ENCODE measurements at regions not wholly inside any gene's neighbourhood (a gene's known extent, or its start where the extent isn't known, plus 50 kb on each side); places are given as distances from the start of the nearest gene placed in this dataset.
A peak's percentile ranks its signal among the peaks of the same experiment; 100 is the strongest.

DNA sequence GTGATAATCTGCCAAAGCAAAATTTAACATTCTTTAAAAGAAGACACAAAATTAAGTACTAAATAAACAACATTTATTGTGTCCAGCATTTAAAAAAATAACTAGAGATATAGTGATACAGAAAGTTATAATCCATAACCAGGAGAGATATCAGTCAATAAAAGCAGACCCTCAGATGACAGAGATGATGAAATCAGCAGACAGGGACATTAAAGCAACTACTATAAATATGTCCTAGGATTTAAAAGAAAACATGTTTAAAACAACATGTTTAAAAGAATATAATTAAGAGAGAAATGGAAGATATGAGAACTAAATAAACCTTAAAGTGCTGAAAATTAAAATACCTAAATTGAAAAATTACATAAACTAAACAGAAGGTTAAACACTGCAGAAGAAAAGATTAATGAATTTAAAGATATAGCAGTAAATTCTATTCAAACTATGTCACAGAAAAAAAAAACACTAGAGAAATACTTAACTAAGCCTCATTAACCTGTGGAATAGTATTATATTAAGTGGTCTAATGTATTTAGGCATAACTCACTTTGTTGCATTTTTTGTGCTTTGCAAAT lies 261.2 kb upstream of the NR5A2 start:
- FAIRE-seq = peak; percentile 45

DNA sequence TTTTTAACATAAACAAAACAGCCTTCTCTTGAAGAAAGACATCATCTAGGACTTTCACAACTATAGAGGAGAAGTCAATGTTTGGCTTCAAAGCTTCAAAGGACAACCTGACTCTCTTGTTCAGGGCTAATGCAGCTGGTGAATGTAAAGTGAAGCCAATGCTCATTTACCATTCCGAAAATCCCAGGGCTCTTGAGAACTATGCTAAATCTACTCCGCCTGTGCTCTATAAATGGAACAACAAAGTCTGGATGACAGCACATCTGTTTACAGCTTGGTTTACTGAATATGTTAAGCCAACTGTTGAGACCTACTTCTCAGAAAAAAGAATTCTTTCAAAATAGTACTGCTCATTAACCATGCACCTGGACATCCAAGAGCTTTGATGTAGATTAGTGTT lies 259.8 kb upstream of the NR5A2 start:
- no peak for FAIRE-seq

DNA sequence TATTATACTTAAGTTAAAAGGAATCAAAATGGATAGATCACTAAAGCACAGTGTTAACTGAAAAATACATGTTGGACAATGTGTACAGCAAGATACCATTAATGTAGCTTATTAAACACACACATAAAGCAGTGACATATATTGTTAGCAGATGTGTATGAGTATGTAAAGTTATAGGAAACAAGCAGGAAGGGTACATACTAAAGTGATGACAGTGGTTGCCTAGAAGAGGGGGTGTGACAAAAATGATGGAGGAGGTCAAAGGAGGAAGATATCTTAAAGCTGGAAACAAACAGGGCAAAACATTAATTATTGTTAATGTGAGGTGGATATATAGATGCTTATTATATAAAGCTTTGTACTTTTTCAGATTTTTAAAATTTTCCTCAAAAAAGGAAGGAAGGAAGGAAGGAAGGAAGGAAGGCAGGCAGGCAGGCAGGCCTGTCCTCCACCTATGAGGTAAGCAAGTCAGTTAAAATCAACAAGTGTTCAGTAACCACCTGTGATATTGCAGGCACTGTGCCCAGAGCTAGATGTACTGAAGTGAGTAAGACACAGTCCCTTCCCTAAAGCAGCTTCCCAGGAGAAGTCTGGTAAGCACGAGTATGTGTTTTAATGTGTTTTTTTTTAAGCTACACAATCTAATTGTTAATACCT lies 252.9 kb upstream of the NR5A2 start:
- no peak for FAIRE-seq

DNA sequence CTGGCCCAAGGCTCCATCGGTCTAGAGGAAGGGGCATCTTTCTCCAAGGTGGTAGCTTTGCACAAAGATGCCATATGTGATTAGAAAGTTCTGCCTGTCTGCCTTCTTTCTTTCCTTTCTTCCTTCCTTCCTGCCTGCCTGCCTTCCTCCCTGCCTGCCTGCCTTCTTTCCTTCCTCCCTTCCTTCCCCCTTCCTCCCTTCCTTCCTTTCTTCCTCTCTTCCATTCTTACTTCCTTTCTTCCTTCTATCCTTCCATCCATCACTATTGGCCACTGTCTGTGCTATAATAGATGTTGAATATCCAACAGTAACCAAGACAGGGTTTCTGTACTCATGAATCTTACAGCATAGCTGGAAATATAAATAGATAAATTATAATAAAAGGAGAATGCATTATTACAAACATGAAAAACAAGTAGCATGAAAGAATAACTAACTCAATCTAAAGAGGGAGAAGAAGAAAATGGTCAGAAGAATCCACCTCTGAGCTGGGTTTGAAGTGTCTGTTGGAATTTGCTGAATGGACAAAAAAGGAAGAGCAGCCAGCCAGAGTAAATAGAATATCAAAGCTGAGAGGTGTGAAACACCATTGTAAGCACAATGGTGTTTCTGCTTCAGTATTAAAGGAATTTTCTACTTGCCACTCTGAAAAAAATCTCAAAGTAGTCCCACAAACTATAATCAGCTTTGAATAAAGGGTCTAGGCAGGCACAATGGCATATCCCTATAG lies 250.6 kb upstream of the NR5A2 start:
- FAIRE-seq = no peak

DNA sequence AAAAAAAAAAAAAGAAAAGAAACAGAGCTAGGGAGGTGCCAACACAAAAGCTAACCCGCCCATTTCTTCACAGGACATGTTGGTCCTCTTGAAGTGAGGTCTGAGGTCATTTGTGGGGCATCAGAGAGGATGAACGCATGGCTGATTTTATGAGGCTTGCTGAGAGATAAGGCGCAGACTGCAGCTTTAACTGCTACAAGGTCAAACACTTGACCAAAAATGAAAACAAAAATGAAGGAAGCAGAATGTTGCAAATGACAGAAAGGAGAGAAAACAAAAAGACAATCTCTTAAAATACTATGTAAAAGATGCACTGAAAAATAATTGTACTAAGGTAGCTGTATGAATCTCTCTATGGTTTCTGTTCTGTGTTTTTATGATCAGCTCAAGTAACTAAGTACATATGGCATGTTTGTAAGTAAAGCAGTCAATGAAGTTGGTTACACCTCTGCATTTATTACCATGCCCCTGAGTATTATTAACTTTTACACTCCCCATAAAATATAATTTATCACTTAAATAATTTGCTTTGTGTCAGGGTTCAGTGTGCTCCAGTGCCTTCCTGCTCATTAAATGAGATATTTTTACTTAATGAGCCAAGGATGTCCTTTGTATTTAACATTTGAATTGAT lies 249.1 kb upstream of the NR5A2 start:
- FAIRE-seq = no peak

DNA sequence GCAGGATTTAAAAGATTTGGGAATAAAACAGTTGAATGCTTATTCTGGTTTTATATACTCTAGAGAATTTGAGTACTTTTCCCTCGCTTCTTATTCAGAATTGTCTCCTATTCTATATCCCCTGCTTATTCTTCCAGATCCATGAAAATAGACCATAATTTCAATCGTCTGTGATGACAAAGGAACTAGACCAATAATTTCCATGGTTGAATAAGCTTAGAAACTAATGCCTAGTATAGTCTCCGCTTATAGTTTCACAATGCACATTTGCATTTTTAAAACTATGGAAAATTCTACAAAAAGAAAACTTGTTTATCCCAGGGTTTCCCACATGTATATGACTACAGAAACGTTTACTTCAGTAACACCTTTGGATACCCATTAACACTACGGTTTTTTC lies 247.4 kb upstream of the NR5A2 start:
- FAIRE-seq = no peak

DNA sequence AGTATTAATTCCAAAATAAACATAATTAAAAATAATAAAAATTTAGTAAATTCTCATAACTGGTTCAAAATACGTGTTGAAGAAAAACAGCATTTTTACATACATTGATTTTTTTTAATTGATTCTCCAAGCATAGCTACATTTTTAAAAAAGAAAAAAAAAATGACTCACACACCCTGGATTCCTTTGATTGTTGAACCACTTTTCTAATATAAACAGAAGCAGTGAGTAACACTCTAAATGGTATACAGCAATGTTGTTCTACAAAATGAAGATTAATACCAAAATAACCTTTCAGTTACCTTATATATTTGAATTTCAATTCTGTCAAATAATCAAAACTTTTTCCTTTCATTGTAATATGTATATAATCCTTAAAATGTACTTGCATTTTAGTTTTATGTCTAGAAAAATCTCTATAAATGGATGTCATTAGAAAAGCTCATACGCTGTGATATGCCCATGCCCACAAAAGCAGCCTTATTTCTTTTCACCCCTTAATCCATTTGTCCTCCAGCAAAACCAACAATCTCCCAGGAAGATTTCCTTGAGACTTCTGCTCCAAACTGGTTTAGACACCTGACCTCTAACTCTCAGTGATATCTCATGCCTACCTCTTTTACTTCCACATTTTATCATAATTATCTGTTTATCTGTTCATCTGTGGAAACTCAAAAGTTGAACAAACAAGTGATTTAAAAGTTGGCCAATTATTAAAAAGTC lies 246.4 kb upstream of the NR5A2 start:
- FAIRE-seq = peak; percentile 15

DNA sequence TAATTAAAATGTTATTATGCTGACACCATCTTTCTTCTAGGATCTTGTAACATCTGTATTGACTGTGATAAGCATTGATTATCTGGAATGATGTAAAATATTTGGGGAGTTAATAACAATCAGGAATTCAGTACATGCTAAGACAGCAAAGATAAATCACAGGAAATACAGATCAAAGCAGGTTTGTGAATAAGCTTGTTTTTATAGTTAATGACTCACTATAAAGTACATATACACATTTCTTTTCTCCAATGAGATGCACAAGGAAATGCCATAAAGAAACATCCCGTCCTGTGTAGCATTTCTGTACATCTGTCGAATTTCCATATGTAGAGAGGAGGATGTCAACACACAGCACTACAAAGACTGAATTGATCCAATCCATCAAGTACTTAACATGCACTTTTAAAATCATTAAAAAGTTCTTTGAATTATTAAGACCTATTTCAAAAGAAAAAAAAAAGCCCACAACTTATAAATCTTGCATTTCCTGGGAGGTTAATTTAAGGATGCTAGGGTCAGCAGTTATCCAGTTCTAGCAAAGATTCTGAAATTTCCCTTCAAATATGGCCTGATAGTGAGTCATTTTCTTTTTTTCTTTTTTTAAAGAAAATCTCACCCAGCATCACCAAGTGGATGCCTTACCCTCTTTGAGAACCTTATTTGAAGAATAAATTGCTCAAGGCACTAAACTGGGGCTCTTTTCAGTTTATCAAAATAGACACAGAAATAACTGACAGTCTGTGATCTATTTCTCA lies 243.2 kb upstream of the NR5A2 start:
- no peak for FAIRE-seq

DNA sequence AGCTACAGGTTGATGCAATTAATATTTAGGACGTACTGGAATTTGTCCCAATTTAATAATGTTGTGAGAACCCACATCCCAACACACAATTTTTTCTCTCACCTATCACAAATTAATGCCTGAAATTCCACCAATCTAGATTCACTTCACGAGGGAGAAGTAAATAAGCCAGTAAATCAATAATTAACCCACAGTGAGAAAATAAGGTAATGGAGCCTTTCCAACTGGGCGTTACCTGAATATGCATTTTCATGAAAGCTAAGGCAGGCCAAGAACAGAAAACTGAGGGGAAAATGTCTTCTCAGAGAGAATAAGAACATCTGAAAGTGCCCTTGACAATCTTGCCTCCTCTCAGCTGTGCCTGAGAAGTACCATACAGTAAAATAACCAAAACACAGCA lies 240.8 kb upstream of the NR5A2 start:
- no peak for FAIRE-seq

DNA sequence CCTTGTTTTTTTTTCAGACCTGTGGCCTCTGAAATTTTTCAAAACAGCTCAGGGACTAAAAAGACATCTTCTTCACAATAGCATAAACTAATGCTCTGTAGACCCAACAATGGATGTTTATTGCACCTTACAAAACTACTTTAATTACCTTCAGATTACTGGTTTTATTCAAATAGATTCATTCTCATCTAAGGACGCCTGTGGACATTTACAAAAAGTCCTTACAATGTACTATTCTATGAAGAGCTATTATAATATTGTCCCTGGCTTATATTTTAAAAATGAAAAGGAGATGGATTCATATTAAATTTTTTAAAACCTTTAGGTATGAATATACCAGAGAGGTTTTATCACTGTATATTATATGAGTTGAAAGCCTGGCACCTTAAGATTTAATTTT lies 238.4 kb upstream of the NR5A2 start:
- no peak for FAIRE-seq

DNA sequence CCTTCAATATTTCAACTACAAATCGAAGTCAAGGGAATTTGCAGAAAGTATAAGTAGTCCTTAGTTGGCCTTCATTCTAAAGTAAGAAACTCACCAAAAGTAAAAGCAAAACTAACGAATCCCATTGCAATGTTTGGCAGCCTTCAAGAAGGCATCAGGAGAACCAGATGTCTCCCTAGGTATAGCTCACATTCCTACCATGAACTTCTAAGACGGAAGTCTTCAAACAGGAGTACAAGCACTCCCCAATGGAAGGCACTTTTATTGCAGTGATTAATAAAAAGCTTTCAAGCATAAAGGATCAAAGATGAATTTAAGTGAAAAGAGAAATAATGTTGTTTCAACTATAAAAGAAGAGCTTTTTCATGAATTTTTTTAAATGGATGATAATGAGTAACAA lies 236.0 kb upstream of the NR5A2 start:
- FAIRE-seq = no peak

DNA sequence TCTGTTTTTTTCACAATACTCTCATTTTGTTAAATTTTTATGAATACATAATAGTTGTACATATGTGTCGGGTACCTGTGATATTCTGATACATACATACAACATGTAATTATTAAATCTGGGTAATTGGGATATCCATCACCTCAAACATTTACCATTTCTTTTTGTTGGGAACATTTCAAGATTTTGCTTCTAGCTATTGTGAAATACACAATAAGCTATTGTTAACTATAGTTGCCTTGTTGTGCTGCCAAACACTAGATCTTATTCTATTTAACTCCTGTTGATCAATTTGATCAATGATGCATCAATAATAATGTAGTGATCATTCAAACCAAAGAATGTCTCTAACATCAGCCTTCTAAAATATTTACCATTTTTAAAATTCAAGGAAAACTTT lies 234.6 kb upstream of the NR5A2 start:
- FAIRE-seq = peak; percentile 5

DNA sequence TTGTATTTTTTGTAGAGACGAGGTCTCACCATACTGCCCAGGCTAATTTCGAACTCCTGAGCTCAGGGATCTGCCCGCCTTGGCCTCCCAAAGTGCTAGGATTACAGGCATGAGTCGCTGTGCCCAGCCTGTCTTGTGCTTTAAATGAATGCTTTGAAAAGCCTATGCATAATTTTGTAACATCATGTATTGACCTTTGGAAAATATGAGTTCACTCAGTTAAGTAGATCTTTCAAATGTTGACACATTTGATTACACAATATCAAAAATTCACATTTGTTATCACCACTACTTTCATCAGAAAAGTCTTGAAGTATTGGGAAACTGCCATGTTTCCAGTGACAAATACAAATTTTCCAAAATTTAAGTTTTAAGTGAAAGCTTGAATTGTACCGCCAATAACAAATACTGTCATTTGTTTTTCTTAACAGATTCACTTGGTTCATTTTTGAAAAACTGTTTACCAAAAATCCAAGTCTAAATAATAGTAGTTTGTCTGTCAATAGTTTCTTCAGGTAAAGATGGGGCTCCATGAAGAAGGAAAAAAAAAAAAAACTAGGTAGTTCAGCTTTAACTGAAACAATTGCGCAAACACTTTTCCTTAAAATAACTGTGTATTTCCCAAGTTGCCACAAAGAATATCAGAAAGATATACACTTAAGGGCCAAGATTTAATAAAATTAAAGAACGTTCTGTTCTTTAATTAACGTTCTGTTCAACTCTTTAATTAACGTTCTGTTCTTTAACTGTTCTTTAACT lies 233.2 kb upstream of the NR5A2 start:
- FAIRE-seq = no peak

DNA sequence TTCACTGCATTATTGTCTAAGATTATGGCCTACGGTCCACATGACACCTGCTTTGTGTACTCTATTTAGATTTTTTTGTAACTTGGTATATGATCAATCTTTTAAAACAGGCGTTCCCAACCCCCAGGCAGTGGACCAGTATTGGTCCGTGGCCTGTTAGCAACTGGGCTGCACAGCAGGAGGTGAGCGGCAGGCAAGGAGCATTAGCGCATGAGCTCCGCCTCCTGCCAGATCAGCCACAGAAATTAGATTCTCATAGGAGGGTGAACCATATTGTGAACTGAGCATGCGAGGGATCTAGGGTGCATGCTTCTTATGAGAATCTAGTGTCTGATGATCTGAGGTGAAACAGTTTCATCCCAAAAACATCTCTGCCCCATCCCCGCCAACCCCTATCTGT lies 228.4 kb upstream of the NR5A2 start:
- no peak for FAIRE-seq

DNA sequence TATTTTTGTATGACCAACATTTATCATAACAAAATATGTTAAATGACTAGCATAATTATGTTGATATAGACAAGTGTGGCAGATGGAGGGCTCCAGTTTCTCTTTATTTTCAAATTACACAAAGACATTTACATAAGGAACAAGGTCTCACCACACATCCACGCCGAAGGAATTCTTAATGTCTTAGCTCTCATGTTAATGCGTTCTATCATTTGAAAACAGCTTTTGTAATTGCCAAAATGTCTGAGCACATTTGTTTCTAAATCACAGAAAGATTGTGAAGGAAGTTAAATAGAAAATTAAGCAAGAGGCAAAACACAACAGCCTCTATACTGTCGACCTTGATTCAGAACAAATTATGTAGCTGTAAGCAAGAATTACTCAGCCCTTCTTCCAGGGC lies 223.0 kb upstream of the NR5A2 start:
- FAIRE-seq = no peak

DNA sequence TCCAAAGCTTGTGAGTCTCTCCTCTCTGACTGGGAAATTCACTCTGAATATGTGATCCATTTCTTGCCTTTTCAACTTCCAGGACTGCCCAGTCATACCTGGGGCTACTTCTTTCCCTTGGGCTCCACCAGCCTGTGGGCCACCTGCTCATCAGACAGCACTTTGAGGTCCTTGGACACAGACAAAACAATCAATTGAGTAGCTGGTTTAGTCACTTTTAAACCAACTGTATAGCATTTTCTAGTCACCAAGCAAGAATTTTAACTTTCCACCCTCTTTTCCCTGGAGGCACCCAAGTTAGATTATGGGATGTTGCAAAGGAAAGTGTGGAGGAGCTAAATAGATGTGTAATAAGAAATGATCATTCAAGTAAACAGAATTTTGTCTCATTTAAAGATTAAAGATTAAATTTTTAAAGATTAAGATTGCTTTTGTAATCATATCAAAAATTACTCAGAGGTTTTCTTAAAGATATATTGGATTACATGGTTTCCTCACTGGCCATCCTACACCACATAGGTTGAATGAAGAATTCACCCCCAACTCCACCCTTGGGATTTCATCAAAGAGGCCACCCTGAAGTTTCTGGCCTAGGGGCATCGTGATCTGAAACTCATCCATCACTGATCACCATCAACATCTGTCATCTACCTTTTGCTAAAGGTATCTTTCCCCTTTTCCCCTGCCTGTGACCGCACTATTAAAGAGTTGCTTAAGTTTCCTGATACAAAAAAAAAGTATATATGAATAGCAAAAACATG lies 219.2 kb upstream of the NR5A2 start:
- no peak for FAIRE-seq

DNA sequence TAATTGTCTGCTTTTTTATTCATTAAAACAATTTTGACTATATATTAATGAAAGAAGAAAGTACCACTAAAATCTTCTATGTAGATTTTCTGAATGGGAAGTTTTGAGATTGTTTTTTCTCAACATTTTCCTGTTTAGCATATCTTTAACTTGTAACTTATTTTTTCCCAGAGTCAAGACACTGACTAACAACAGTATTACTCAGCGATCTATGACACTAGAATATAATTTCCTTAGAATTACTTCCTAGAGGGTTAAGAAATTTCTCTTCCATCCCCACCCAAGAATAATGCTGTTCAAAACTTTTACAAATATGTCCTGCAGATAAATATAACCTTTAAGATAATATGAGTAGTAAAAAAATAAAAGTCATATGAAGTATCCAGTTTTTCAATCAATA lies 218.2 kb upstream of the NR5A2 start:
- no peak for FAIRE-seq

DNA sequence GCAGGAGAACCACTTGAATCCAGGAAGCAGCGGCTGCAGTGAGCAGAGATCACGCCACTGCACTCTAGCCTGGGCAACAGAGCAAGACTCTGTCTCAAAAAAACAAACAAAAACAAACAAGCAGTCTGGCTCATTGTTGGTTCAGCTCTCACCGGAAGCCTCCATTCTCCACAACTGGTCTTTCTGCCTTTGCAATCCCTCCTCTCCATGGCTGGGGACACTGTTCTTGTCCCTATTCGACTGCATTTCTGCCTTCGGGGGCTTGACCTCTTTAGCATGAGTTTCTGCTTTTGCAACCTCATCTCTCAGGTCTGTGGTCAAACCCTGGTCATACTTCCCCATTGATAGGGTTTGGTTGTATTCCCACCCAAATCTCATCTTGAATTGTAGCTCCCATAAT lies 216.3 kb upstream of the NR5A2 start:
- no peak for FAIRE-seq

DNA sequence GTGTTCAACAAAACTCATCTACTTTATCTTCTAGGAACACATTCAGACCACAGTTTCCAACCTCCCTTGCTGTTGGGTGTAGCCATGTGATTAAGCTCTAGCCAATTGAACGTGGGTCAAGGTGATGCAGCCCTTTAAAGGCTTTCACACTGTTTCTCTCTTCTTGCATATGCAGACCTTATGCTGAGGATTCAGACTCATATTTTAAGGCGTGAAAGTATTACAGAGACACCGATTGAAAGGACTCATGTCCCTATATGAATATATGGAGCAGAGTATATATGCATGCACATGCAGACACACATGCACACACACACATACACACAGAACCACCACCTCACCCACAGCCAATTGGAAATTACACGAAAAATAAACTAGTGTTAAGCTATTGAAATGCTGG lies 214.3 kb upstream of the NR5A2 start:
- FAIRE-seq = no peak

DNA sequence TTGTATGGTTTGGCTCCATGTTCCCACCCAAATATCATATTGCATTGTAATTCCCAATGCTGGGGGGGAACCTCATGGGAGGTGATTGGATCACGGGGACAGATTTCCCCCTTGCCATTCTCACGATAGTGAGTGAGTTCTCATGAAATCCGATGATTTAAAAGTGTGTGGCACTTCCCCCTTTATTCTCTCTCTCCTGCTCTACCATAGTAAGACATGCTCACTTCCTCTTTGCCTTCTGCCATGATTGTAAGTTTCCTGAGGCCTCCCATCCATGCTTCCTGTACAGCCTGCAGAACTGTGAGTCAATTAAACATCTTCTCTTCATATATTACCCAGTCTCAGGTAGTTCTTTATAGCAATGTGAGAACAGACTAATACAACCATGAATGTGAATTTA lies 211.6 kb upstream of the NR5A2 start:
- FAIRE-seq = no peak

DNA sequence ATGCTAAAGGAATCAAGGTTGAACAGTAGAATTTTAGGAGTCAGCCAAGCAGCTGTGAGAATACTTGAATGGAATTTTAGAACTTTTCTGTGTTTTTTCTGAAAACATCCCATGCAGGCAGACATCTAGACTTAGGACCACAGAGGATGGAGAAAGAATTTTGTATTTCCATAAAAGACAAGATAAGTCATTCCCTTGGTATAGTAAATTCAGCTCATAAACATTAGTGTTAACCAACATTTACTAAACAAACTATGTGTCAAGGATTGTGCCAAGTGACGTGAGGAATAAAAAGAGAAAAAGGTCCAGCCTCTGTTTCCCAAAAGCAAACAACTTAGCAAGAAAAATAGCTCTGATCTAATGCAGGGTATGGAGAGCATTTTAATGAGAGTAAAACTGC lies 210.2 kb upstream of the NR5A2 start:
- no peak for FAIRE-seq
